Loucy (cell line): ENCODE measurements at regions not wholly inside any gene's neighbourhood (a gene's known extent, or its start where the extent isn't known, plus 50 kb on each side); places are given as distances from the start of the nearest gene placed in this dataset.

Experiments
- H2AFZ ChIP-seq: fragments of 200-600 bp; sonication (generic); 2 replicates; pipeline ENCODE4 v1.6.0; 2016; ENCODE audit warnings: antibody characterized with exemption, mild to moderate bottlenecking, low read length, moderate library complexity
- H3F3A ChIP-seq: fragments of 200-600 bp; 2 replicates; pipeline ENCODE4 v1.6.0; 2016; ENCODE audit warnings: antibody characterized with exemption, low read depth, mild to moderate bottlenecking
- H3K27me3 ChIP-seq: fragments of 200-600 bp; sonication (generic); 2 replicates; pipeline ENCODE4 v1.6.1; 2014; ENCODE audit warnings: low read length, mild to moderate bottlenecking; ENCODE audit not compliant: insufficient read depth, poor library complexity, severe bottlenecking
- H3K36me3 ChIP-seq: fragments of 200-600 bp; sonication (generic); 2 replicates; pipeline ENCODE4 v1.6.1; 2016; ENCODE audit warnings: low read length; ENCODE audit not compliant: insufficient read depth
- H3K4me1 ChIP-seq: fragments of 200-600 bp; sonication (generic); 2 replicates; pipeline ENCODE4 v1.5.1; 2014; ENCODE audit warnings: low read length, mild to moderate bottlenecking; ENCODE audit not compliant: insufficient read depth, poor library complexity, severe bottlenecking
- H3K4me2 ChIP-seq: fragments of 200-600 bp; sonication (generic); 2 replicates; pipeline ENCODE4 v1.6.0; 2014; ENCODE audit warnings: antibody characterized with exemption, low read length, low read depth, mild to moderate bottlenecking; ENCODE audit not compliant: poor library complexity, severe bottlenecking
- H3K4me3 ChIP-seq: fragments of 200-600 bp; sonication (generic); 2 replicates; pipeline ENCODE4 v1.5.1; 2014; ENCODE audit warnings: low read length, mild to moderate bottlenecking, mixed read lengths; ENCODE audit not compliant: poor library complexity, severe bottlenecking
- H3K79me2 ChIP-seq: fragments of 200-600 bp; sonication (generic); 2 replicates; pipeline ENCODE4 v1.6.1; 2014; ENCODE audit warnings: low read length; ENCODE audit not compliant: insufficient read depth
- H3K9ac ChIP-seq: fragments of 200-600 bp; sonication (generic); 2 replicates; pipeline ENCODE4 v1.6.0; 2014; ENCODE audit warnings: mild to moderate bottlenecking, low read depth, low read length, moderate library complexity; ENCODE audit not compliant: poor library complexity, severe bottlenecking
- H3K9me2 ChIP-seq: fragments of 200-600 bp; sonication (generic); replicated peaks from 2 replicates; pipeline ENCODE4 v1.6.1; 2016; ENCODE audit warnings: low read depth, low read length, mixed read lengths
- H3K9me3 ChIP-seq: fragments of 200-600 bp; sonication (generic); 2 replicates; pipeline ENCODE4 v1.6.1; 2014; ENCODE audit warnings: mild to moderate bottlenecking, antibody characterized with exemption, low read length, low read depth; ENCODE audit not compliant: insufficient read depth
- H4K20me1 ChIP-seq: fragments of 200-600 bp; sonication (generic); 2 replicates; pipeline ENCODE4 v1.6.0; 2014; ENCODE audit warnings: antibody characterized with exemption, low read length, mild to moderate bottlenecking; ENCODE audit not compliant: insufficient read depth, poor library complexity, severe bottlenecking
- EZH2phosphoT487 ChIP-seq: fragments of 200-600 bp; IDR thresholded peaks from 2 replicates; pipeline ENCODE4 v1.6.1; 2018; ENCODE audit warnings: antibody characterized with exemption, mild to moderate bottlenecking, moderate library complexity, borderline replicate concordance
- TF ChIP-seq, protein P1 (sequence below): fragments of 200-600 bp; sonication (generic); conservative IDR thresholded peaks from 2 replicates; pipeline ENCODE4 v1.5.1; 2014; ENCODE audit warnings: mild to moderate bottlenecking, antibody characterized with exemption, low read length

- no peaks in the 10 kb centered on the region for H3K4me1 ChIP-seq
- TF ChIP-seq EZH2phosphoT487, result no peak
- TF ChIP-seq, protein P1, sequence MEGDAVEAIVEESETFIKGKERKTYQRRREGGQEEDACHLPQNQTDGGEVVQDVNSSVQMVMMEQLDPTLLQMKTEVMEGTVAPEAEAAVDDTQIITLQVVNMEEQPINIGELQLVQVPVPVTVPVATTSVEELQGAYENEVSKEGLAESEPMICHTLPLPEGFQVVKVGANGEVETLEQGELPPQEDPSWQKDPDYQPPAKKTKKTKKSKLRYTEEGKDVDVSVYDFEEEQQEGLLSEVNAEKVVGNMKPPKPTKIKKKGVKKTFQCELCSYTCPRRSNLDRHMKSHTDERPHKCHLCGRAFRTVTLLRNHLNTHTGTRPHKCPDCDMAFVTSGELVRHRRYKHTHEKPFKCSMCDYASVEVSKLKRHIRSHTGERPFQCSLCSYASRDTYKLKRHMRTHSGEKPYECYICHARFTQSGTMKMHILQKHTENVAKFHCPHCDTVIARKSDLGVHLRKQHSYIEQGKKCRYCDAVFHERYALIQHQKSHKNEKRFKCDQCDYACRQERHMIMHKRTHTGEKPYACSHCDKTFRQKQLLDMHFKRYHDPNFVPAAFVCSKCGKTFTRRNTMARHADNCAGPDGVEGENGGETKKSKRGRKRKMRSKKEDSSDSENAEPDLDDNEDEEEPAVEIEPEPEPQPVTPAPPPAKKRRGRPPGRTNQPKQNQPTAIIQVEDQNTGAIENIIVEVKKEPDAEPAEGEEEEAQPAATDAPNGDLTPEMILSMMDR, result no peak
- H3K79me2 ChIP-seq, result no peaks in the 10 kb centered on the region
- H4K20me1 ChIP-seq, result no peaks in the 10 kb centered on the region
- no peak overlapping the region for H3K4me3 ChIP-seq
- no peaks in the 10 kb centered on the region for H3F3A ChIP-seq
- no peak overlapping the region for H3K4me2 ChIP-seq
- no peak overlapping the region for H3K9ac ChIP-seq
- no peaks in the 10 kb centered on the region for H3K9me3 ChIP-seq
- no peaks in the 10 kb centered on the region for H3K36me3 ChIP-seq
- H2AFZ ChIP-seq, result no peak overlapping the region
- H3K9me2 ChIP-seq, result no peaks in the 10 kb centered on the region
- no peaks in the 10 kb centered on the region for H3K27me3 ChIP-seq
Measured at GRCh38 chr14:104445086-104445485, 134.5 kb upstream of the C14orf180 start.

- Histone ChIP-seq H3K9ac (no peak overlapping the region), H3K4me1 (no peaks in the 10 kb centered on the region), H3K36me3 (no peaks in the 10 kb centered on the region), H3K79me2 (no peaks in the 10 kb centered on the region), H2AFZ (no peak overlapping the region), H3K27me3 (no peaks in the 10 kb centered on the region), H3K9me2 (no peaks in the 10 kb centered on the region), H3K4me2 (no peak overlapping the region), H3K9me3 (no peaks in the 10 kb centered on the region), H3F3A (no peaks in the 10 kb centered on the region), H3K4me3 (no peak overlapping the region), H4K20me1 (no peaks in the 10 kb centered on the region)
- TF ChIP-seq EZH2phosphoT487, result no peak
- TF ChIP-seq, protein P1, result no peak
Measured at GRCh38 chr14:104445832-104446381, 133.7 kb upstream of the C14orf180 start.

GRCh38 chr14:104446611-104447010 lies 133.0 kb upstream of the C14orf180 start:
- TF ChIP-seq, protein P1, result no peak
- no peak for TF ChIP-seq EZH2phosphoT487
- no peaks in the 10 kb centered on the region for H3K4me1 ChIP-seq
- H3K36me3 ChIP-seq, result no peaks in the 10 kb centered on the region
- H3K4me3 ChIP-seq, result no peak overlapping the region
- no peaks in the 10 kb centered on the region for H3K9me3 ChIP-seq
- H2AFZ ChIP-seq, result no peak overlapping the region
- H3K79me2 ChIP-seq, result no peaks in the 10 kb centered on the region
- H4K20me1 ChIP-seq, result no peaks in the 10 kb centered on the region
- H3K4me2 ChIP-seq, result no peak overlapping the region
- H3K27me3 ChIP-seq, result no peaks in the 10 kb centered on the region
- no peaks in the 10 kb centered on the region for H3F3A ChIP-seq
- no peaks in the 10 kb centered on the region for H3K9me2 ChIP-seq
- H3K9ac ChIP-seq, result no peak overlapping the region
